DND-41 (cell line): ENCODE measurements at regions not wholly inside any gene's neighbourhood (a gene's known extent, or its start where the extent isn't known, plus 50 kb on each side); places are given as distances from the start of the nearest gene placed in this dataset.

Source experiments
- EZH2 ChIP-seq: IDR thresholded peaks from 3 replicates; pipeline ENCODE4 v1.6.1; 2012; ENCODE audit warnings: borderline replicate concordance, low read depth, mild to moderate bottlenecking, moderate library complexity, low read length, inconsistent platforms; ENCODE audit not compliant: severe bottlenecking
- TF ChIP-seq, protein P1 (sequence below): IDR thresholded peaks from 2 replicates; pipeline ENCODE4 v1.5.1; 2012; ENCODE audit warnings: borderline replicate concordance, low read length, moderate library complexity, mild to moderate bottlenecking; ENCODE audit not compliant: poor library complexity, severe bottlenecking; ENCODE audit errors: extremely low read depth

DNA sequence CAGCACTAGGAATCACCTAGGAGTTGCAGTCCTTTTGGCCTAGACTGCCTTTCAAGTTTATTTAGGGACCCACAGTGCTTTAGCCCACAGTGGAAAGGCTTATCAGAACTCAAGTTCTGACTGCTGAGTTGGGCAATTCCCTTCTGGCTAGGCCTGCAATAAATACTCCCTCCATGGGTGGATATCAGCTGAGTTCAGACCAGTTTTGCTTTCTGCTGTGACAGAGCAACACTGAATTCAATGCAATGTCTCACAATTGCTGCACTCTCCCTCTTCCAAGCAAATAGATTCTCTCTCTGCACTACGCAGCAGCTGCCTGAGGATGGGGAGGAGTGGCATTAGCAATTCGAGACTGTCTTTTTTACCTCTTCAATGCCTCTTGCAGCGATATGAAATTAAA is 1153.3 kb downstream of the SORCS1 start:
- no peak for TF ChIP-seq EZH2
- TF ChIP-seq, protein P1, sequence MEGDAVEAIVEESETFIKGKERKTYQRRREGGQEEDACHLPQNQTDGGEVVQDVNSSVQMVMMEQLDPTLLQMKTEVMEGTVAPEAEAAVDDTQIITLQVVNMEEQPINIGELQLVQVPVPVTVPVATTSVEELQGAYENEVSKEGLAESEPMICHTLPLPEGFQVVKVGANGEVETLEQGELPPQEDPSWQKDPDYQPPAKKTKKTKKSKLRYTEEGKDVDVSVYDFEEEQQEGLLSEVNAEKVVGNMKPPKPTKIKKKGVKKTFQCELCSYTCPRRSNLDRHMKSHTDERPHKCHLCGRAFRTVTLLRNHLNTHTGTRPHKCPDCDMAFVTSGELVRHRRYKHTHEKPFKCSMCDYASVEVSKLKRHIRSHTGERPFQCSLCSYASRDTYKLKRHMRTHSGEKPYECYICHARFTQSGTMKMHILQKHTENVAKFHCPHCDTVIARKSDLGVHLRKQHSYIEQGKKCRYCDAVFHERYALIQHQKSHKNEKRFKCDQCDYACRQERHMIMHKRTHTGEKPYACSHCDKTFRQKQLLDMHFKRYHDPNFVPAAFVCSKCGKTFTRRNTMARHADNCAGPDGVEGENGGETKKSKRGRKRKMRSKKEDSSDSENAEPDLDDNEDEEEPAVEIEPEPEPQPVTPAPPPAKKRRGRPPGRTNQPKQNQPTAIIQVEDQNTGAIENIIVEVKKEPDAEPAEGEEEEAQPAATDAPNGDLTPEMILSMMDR = no peak
